ENCODE measurements at regions not wholly inside any gene's neighbourhood (a gene's known extent, or its start where the extent isn't known, plus 50 kb on each side); places are given as distances from the start of the nearest gene placed in this dataset.

DNA sequence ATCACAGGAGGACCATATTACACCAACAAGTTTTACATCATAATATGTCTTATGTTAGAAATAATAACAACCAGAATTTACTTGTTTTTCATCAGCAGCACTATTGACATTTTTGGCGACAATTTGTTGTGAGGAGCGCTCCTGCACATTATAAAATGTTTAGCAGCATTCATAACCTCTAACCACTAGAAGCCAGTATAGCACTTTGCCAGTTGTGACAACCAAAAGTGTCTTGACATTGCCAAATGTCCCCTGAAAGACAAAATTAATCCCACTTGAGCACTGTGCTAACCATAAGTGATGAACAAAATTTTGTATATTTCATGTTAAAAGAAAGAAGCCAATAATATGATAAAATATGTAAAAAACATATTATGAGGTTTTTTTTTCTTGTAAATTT is 356.9 kb upstream of the LMO3 start:
- ATAC-seq (no peak), DNase-seq (ENCODE audit: low spot score) (no peak)
- no peak for TF ChIP-seq IRF2 (CRISPR knock-in tag; IDR thresholded peaks at IDR 0.05; ENCODE audit: borderline replicate concordance, low read depth)
- TF ChIP-seq HMGA2 (CRISPR knock-in tag; IDR thresholded peaks at IDR 0.05): no peak
- TF ChIP-seq FOXP1 (CRISPR knock-in tag; IDR thresholded peaks at IDR 0.05; ENCODE audit: borderline replicate concordance): no peak
- TF ChIP-seq, protein P1, sequence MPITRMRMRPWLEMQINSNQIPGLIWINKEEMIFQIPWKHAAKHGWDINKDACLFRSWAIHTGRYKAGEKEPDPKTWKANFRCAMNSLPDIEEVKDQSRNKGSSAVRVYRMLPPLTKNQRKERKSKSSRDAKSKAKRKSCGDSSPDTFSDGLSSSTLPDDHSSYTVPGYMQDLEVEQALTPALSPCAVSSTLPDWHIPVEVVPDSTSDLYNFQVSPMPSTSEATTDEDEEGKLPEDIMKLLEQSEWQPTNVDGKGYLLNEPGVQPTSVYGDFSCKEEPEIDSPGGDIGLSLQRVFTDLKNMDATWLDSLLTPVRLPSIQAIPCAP (CRISPR knock-in tag; IDR thresholded peaks at IDR 0.05): no peak
- TF ChIP-seq, protein P2, sequence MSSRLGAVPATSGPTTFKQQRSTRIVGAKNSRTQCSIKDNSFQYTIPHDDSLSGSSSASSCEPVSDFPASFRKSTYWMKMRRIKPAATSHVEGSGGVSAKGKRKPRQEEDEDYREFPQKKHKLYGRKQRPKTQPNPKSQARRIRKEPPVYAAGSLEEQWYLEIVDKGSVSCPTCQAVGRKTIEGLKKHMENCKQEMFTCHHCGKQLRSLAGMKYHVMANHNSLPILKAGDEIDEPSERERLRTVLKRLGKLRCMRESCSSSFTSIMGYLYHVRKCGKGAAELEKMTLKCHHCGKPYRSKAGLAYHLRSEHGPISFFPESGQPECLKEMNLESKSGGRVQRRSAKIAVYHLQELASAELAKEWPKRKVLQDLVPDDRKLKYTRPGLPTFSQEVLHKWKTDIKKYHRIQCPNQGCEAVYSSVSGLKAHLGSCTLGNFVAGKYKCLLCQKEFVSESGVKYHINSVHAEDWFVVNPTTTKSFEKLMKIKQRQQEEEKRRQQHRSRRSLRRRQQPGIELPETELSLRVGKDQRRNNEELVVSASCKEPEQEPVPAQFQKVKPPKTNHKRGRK (CRISPR knock-in tag; IDR thresholded peaks at IDR 0.05; ENCODE audit: borderline replicate concordance): no peak
- no peak for TF ChIP-seq NFE2L1 (CRISPR knock-in tag; IDR thresholded peaks at IDR 0.05)
- no peak for TF ChIP-seq GTF2I (CRISPR knock-in tag; conservative IDR thresholded peaks at IDR 0.05)
- TF ChIP-seq SOX15 (CRISPR knock-in tag; IDR thresholded peaks at IDR 0.05): no peak
- TF ChIP-seq SMAD4 (CRISPR knock-in tag; IDR thresholded peaks at IDR 0.05): no peak
- TF ChIP-seq, protein P3, sequence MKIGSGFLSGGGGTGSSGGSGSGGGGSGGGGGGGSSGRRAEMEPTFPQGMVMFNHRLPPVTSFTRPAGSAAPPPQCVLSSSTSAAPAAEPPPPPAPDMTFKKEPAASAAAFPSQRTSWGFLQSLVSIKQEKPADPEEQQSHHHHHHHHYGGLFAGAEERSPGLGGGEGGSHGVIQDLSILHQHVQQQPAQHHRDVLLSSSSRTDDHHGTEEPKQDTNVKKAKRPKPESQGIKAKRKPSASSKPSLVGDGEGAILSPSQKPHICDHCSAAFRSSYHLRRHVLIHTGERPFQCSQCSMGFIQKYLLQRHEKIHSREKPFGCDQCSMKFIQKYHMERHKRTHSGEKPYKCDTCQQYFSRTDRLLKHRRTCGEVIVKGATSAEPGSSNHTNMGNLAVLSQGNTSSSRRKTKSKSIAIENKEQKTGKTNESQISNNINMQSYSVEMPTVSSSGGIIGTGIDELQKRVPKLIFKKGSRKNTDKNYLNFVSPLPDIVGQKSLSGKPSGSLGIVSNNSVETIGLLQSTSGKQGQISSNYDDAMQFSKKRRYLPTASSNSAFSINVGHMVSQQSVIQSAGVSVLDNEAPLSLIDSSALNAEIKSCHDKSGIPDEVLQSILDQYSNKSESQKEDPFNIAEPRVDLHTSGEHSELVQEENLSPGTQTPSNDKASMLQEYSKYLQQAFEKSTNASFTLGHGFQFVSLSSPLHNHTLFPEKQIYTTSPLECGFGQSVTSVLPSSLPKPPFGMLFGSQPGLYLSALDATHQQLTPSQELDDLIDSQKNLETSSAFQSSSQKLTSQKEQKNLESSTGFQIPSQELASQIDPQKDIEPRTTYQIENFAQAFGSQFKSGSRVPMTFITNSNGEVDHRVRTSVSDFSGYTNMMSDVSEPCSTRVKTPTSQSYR (CRISPR knock-in tag; IDR thresholded peaks at IDR 0.05): no peak
- TF ChIP-seq, protein P4, sequence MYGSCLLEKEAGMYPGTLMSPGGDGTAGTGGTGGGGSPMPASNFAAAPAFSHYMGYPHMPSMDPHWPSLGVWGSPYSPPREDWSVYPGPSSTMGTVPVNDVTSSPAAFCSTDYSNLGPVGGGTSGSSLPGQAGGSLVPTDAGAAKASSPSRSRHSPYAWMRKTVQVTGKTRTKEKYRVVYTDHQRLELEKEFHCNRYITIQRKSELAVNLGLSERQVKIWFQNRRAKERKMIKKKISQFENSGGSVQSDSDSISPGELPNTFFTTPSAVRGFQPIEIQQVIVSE (CRISPR knock-in tag; IDR thresholded peaks at IDR 0.05; ENCODE audit: borderline replicate concordance): no peak
- Mint-ChIP-seq H3K27ac (no peak overlapping the region), H3K9me3 (no peaks in the 10 kb centered on the region), H3K36me3 (no peaks in the 10 kb centered on the region), H3K4me3 (no peak overlapping the region), H3K27me3 (ENCODE audit: low read depth) (no peaks in the 10 kb centered on the region), H3K4me1 (no peaks in the 10 kb centered on the region)
- CTCF ChIA-PET: no interaction called here
- POLR2A ChIA-PET: no interaction called here

DNA sequence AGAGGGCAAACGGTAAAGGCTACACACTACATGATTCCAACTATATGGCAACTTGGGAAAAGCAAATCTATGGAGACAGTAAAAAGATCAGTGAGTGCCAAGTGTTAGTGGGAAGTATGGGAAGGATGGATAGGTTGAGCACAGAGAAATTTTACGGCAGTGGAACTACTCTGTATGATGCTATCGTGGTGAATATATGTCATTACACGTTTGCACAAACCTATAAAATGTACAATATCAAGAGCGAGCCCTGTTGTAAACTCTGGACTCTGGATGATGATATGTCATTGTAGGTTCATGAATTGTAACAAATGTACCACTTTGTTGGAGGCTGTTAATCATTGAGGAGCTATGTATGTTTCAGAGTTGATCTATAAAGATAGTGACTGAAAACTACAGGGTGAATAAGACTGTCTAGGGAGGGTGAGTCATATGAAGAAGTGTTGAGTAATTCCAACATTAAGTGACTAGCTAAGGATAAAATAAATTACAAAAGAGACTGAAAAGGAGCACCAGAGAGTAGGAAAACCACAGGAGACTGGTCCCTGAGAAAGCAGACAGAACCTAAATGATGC is 349.2 kb upstream of the LMO3 start:
- no peaks in the 10 kb centered on the region for H3K9me3 Mint-ChIP-seq
- ATAC-seq (no peak), DNase-seq (ENCODE audit: low spot score) (no peak)
- H3K27ac Mint-ChIP-seq: no peak overlapping the region
- CTCF ChIA-PET: no interaction called here
- POLR2A ChIA-PET: no interaction called here
- H3K4me3 Mint-ChIP-seq: no peak overlapping the region
- TF ChIP-seq MYBL2 (CRISPR knock-in tag; IDR thresholded peaks at IDR 0.05): no peak
- no peak for TF ChIP-seq ZNF671 (CRISPR knock-in tag; IDR thresholded peaks at IDR 0.05)
- TF ChIP-seq NFYB (CRISPR knock-in tag; conservative IDR thresholded peaks at IDR 0.05; ENCODE audit: low read depth): no peak
- TF ChIP-seq, protein P5, sequence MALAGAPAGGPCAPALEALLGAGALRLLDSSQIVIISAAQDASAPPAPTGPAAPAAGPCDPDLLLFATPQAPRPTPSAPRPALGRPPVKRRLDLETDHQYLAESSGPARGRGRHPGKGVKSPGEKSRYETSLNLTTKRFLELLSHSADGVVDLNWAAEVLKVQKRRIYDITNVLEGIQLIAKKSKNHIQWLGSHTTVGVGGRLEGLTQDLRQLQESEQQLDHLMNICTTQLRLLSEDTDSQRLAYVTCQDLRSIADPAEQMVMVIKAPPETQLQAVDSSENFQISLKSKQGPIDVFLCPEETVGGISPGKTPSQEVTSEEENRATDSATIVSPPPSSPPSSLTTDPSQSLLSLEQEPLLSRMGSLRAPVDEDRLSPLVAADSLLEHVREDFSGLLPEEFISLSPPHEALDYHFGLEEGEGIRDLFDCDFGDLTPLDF (CRISPR knock-in tag; IDR thresholded peaks at IDR 0.05): no peak
- TF ChIP-seq, protein P6, sequence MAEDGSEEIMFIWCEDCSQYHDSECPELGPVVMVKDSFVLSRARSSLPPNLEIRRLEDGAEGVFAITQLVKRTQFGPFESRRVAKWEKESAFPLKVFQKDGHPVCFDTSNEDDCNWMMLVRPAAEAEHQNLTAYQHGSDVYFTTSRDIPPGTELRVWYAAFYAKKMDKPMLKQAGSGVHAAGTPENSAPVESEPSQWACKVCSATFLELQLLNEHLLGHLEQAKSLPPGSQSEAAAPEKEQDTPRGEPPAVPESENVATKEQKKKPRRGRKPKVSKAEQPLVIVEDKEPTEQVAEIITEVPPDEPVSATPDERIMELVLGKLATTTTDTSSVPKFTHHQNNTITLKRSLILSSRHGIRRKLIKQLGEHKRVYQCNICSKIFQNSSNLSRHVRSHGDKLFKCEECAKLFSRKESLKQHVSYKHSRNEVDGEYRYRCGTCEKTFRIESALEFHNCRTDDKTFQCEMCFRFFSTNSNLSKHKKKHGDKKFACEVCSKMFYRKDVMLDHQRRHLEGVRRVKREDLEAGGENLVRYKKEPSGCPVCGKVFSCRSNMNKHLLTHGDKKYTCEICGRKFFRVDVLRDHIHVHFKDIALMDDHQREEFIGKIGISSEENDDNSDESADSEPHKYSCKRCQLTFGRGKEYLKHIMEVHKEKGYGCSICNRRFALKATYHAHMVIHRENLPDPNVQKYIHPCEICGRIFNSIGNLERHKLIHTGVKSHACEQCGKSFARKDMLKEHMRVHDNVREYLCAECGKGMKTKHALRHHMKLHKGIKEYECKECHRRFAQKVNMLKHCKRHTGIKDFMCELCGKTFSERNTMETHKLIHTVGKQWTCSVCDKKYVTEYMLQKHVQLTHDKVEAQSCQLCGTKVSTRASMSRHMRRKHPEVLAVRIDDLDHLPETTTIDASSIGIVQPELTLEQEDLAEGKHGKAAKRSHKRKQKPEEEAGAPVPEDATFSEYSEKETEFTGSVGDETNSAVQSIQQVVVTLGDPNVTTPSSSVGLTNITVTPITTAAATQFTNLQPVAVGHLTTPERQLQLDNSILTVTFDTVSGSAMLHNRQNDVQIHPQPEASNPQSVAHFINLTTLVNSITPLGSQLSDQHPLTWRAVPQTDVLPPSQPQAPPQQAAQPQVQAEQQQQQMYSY (CRISPR knock-in tag; IDR thresholded peaks at IDR 0.05): no peak
- TF ChIP-seq, protein P1 (CRISPR knock-in tag; IDR thresholded peaks at IDR 0.05): no peak
- TF ChIP-seq EMX1 (CRISPR knock-in tag; IDR thresholded peaks at IDR 0.05): no peak
- no peak for TF ChIP-seq TEAD4 (CRISPR knock-in tag; IDR thresholded peaks at IDR 0.05)
- TF ChIP-seq SMAD3 (CRISPR knock-in tag; IDR thresholded peaks at IDR 0.05; ENCODE audit: borderline replicate concordance): no peak
- no peak for TF ChIP-seq PRRX2 (CRISPR knock-in tag; IDR thresholded peaks at IDR 0.05)
- no peak for TF ChIP-seq IRF2 (CRISPR knock-in tag; IDR thresholded peaks at IDR 0.05; ENCODE audit: borderline replicate concordance, low read depth)
- TF ChIP-seq, protein P4 (CRISPR knock-in tag; IDR thresholded peaks at IDR 0.05; ENCODE audit: borderline replicate concordance): no peak
- H3K4me1 Mint-ChIP-seq: peaks cover 7% of the 10 kb centered on the region
- H3K36me3 Mint-ChIP-seq: no peaks in the 10 kb centered on the region
- no peaks in the 10 kb centered on the region for H3K27me3 Mint-ChIP-seq (ENCODE audit: low read depth)
